NCI-H146 (cell line): ENCODE measurements at regions not wholly inside any gene's neighbourhood (a gene's known extent, or its start where the extent isn't known, plus 50 kb on each side); places are given as distances from the start of the nearest gene placed in this dataset.
"Not testable (repeated sequence)": the region's sequence is repeated elsewhere in the genome, so short reads cannot be mapped to it uniquely, and the experiment has no call there.

Source experiments
- DNase-seq: peaks from one replicate; lab custom pipeline; 2025; lab: John Stamatoyannopoulos, UW

- peak; percentile 35 for DNase-seq
Observed at GRCh38 chr6:169144356-169144755, 109.3 kb downstream of the THBS2 start.

DNA sequence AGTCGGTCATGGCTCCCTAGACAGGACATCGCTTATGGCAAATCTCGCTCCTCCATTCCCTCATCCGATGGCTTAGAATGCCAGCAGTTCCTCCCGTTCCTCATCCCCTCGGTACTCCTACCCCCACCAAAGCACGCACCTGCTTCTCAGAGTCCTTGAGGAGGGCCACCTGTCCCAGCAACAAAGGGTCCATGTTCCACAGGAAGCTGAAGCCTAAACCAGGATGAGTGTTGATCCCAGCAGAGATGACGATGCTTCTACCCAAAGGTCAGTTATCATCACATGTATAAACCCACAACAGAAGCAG, 111.2 kb downstream of the THBS2 start:
- DNase-seq = no peak

- DNase-seq = no peak
Observed at GRCh38 chr6:169141671-169142537, 111.7 kb downstream of the THBS2 start.

DNA sequence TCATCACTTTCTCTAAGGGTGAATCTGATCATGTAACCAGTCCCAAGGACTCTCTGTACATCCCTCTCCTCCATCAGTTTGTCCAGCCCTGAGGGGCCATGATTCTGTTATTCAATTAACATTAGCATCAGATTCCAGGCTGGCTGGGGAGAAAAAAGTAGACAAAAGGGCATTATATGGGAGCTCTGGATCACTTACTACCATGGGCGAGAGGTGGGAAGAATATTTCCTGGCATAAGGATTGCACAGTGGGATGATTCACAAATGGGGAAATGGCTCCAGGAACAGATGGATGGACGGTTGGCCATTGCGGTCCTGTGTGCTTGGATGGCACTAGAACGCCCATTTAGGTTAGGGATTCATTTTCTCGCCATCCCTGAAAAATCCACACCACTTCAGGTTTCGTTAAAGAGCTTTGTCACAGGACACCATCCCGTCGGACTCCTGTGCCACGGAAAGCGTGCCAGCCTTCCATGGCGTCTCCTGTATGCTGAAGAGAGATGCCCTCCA, 112.6 kb downstream of the THBS2 start:
- DNase-seq = no peak

GRCh38 chr6:169139179-169139971, 114.3 kb downstream of the THBS2 start:
- DNase-seq = no peak

- no peak for DNase-seq
Observed at GRCh38 chr6:169132352-169132940, 121.2 kb downstream of the THBS2 start.

DNA sequence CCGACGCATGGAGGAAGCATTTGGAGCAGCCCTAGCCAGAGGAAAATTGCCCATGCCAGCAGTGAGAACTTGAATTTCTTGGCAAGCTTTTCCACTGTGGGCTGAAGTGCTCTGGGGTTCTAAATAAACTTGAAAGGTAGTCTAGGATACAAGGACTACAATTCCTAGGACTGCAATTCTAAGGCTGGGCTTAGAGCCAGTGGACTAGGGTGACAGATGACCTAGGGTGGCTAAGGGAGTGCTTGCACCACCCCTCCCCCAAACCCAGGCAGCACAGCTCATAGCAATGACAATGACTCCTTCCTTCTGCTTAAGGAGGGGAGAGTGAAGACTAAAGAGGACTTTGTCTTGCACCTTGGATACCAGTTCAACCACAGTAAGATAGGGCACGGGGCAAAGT, 122.3 kb downstream of the THBS2 start:
- DNase-seq = no peak

GRCh38 chr6:169130113-169130512, 123.5 kb downstream of the THBS2 start:
- no peak for DNase-seq

GRCh38 chr6:169121013-169121412, 132.6 kb downstream of the THBS2 start:
- DNase-seq = no peak

DNA sequence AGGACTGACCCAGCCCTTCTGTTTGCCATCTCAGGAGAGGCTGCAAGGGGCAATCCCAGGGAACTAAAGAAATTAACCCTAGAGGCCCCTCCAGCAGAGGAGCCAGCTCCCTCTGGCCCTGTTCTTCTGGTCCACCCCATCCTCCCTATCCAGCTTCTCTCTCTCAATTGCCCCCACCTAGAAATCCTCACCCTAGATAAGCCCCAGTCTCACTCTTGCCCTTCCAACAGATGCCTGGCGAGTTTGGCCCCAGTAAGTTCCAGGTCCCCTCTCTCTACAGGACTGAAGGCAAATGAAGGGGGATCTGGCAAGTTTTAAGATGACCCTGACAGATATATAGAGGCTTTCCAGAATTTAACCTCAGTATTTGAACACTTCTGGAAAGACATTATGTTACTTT, 134.0 kb downstream of the THBS2 start:
- no peak for DNase-seq

- DNase-seq = no peak
Observed at GRCh38 chr6:169118346-169118830, 135.3 kb downstream of the THBS2 start.

- no peak for DNase-seq
Observed at GRCh38 chr6:169117663-169118062, 136.0 kb downstream of the THBS2 start.

- DNase-seq = no peak
Observed at GRCh38 chr6:169115632-169116031, 138.0 kb downstream of the THBS2 start.

- not testable (repeated sequence) for DNase-seq
Observed at GRCh38 chr6:169114632-169115031, 139.0 kb downstream of the THBS2 start.

- DNase-seq = no peak
Observed at GRCh38 chr6:169112483-169113320, 140.9 kb downstream of the THBS2 start.

- DNase-seq = no peak
Observed at GRCh38 chr6:169111203-169111602, 142.4 kb downstream of the THBS2 start.

GRCh38 chr6:169109411-169110220, 144.0 kb downstream of the THBS2 start:
- DNase-seq = no peak

DNA sequence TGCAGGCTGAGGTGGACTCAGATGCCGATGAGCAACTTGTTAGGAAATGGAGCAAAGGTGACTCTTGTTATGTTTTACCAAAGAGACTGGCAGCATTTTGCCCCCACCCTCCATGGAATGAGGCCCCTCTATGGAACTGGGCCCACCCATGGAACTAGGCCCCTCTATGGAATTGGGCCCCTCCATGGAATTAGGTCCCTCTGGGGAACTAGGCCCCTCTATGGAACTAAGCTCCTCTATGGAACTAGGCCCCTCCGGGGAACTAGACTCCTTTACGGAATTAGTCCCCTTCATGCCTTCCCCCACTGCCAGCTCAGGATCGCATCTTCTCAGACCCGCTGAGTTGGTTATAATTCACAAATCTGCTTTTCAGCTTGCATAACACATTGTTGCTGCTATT, 144.9 kb downstream of the THBS2 start:
- no peak for DNase-seq

GRCh38 chr6:169106176-169106575, 147.5 kb downstream of the THBS2 start:
- no peak for DNase-seq

GRCh38 chr6:169101981-169102380, 151.7 kb downstream of the THBS2 start:
- no peak for DNase-seq
